ENCODE measurements at regions not wholly inside any gene's neighbourhood (a gene's known extent, or its start where the extent isn't known, plus 50 kb on each side); places are given as distances from the start of the nearest gene placed in this dataset.
A peak's percentile ranks its signal among the peaks of the same experiment; 100 is the strongest.

DNA sequence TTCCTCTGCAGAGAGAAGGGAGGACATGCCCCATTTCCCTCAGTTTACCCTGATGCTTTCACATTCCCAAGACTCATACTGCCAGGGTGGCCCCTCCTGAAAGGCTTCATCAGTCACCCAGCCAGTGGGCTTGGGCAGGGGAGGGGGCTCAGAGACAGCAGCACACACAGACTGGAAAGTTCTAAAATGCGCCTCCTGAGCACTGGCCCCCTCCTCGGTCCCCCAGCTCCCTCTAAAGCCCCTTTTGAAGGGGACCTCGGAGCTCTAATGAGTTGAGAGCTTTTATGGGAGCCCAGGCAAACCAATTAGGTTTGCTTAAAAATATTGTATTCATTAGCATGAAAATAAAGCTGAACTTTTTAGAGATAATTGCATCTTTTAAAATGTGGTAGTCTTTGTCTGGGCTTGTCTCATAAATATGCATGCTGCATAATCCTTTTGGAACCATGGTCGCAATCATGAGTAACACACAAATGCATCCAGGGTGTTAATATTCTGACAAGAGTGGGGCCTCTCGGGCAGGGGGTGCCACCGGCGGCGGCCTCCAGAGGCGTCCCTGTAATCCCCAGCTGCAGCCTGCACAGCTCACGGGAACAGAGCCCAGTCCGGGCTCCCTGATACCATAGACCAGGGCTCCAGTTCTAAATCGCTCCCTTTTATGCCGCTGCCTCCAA is 78.5 kb downstream of the RPLP1 start:
- no peak for DNase-seq

GRCh38 chr15:69531665-69532027 is 79.0 kb downstream of the RPLP1 start:
- no peak for DNase-seq

GRCh38 chr15:69532066-69532465 is 79.4 kb downstream of the RPLP1 start:
- no peak for DNase-seq

DNA sequence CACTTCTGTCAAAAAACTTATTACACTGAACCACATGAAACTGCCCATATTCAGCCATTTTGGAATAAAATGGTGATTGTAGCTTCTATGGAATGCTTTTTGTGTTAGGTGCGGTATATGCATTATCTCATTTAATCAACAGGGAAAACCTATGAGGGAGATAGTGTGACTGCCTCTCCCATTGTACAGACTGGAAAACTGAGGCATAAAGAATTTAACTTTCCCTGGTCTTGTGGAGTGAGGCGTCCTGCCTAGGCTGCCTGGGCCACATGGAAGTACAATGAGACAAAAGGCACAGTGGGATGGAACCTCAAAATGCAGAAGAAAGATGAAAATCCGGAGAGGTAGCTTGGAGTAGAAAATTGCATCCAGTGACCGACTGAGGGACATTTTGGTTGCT is 80.2 kb downstream of the RPLP1 start:
- DNase-seq, result no peak

GRCh38 chr15:69533522-69533921 is 80.9 kb downstream of the RPLP1 start:
- no peak for DNase-seq

DNA sequence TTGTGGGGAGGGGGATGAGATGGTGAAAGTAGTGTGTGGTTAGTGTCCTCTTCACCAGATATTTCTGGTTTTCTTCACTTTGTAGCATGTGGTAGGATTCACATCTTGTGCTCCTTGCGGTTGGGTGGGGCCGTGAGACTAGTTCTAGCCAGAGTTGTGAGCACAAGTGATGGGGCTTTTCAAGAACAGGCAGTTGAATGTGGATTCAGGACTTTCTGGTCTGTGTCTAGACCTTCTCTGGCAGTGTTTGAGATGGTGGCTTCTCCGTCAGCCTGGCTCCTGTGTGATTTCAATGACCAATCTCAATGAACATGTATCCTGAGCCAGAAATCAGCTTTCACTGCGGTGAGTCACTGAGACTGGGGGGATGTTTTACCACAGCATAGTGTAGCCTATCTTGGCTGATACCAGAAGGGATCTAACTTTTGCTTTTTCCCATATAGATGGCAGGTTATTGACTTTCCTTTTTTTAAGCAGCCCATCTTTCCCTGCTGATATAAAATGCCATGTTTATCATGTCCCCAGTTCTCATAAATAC is 82.6 kb downstream of the RPLP1 start:
- no peak for DNase-seq

DNA sequence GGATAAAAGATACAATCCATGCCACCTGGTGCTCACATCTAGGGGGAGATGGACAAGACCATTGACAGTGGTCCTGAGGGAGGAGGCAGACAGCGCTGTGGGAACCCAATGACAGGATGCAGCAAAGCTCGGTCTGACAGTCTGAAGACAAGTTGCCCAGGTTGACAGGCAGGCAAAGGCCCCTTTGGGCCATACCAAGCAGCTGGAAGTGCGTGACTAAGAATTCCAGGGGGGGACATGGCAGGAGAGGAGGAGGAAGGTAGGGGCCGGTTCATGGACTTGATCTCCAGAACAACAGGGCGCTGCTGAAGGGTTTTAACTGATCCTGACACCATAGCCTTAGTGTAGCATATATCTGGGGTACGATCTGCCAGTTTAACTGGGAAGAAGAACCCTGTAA is 83.4 kb downstream of the RPLP1 start:
- DNase-seq, result no peak

GRCh38 chr15:69536726-69537512 is 84.3 kb downstream of the RPLP1 start:
- peak; percentile 63 for DNase-seq

DNA sequence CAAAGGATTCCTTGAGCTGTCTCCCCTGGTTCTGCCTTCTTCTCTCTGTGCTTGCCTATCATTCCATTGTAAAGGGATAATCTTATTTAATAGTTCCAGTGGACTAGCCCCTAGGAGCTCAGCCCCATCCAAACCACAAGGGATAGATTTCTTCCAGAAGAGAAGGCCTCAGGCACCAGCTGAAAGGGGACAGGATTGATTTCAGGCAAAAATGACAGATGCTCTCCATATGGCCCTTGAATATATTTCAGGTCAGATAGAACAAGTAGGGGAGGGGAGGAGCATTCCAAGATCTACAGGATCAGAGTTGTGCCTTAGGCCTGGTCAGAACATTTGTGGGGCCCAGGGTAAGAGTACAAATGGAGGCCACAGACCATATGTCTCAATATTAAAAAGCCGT is 85.3 kb downstream of the RPLP1 start:
- DNase-seq, result no peak

GRCh38 chr15:69538379-69538778 is 85.8 kb downstream of the RPLP1 start:
- DNase-seq, result no peak

- DNase-seq, result no peak
Observed at GRCh38 chr15:69539345-69539744, 86.7 kb downstream of the RPLP1 start.

DNA sequence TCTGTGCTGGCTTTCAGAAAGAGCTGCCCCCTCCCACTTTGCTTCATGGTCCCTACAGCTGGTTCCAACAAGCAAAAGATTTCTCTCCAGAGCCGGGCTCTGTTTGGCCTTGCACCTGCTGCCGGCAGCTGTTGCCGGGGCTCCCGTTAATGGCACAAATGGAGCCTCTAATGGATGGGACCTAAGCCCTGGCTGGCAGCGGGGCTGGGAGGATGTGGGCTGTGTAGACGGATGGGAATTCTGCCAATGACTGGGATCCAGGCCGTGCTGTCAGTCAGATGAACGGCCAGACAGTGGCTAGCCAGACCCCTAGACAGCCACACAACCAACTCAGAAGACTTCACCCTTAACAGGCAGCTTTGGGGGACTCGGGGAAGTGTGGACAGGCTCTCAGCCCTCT is 88.0 kb downstream of the RPLP1 start:
- DNase-seq, result no peak

- DNase-seq, result no peak
Observed at GRCh38 chr15:69542028-69542427, 89.4 kb downstream of the RPLP1 start.

- DNase-seq, result no peak
Observed at GRCh38 chr15:69543681-69544364, 91.2 kb downstream of the RPLP1 start.

DNA sequence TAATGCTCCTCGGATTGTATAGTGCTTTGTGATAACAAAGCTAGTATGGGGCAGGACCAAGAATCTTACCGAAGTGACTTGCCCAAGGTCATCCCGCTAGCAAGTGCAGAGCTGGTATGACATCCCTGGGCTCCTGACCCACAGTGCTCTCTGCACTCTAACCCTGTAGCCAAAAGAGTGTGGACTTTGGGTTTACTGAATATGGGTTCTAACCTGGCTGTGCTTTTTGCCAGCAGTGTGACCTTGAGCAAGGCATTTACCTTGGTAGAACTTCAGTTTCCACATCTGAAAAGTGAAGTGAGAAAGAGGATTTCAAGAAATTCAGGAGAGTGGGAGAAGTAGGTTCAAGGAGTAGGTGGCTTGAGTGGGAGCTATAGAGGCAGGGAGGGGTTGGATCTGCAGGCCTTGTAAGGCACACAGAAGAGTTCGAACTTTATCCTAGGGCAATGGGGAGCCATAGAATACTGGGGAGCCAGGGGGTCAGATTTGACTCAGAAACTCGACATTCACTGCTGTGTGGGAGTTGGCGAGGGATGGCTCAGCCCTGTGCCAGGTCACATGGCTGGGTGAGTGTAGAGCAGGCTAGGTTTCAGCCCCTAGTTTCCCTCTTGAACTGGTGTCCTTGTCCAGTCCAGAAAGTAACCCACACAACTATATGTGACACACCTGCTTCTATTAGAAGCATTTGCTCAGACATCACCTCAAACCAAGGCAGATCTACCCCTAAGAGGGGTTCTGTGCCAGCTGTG is 91.9 kb downstream of the RPLP1 start:
- no peak for DNase-seq

DNA sequence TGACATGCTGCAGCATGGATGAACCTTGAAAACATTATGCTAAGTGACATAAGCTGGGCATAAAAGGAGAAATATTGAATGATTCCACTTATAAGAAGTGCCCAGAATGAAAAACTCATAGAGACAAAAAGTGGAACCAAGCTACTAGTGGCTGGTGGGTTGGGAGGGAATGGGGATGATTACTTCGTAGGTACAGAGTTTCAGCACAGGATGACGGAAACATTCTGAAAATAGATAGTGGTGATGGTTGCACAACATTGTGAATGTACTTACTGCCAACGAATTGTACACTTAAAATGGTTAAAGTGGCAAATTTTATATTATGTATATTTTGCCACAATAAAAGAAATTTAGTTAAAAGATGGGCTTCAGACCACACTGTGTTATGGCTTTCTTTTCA is 93.6 kb downstream of the RPLP1 start:
- DNase-seq, result no peak

- no peak for DNase-seq
Observed at GRCh38 chr15:69548395-69549180, 96.0 kb downstream of the RPLP1 start.

GRCh38 chr15:69551391-69552056 is 98.9 kb downstream of the RPLP1 start:
- DNase-seq, result no peak

DNA sequence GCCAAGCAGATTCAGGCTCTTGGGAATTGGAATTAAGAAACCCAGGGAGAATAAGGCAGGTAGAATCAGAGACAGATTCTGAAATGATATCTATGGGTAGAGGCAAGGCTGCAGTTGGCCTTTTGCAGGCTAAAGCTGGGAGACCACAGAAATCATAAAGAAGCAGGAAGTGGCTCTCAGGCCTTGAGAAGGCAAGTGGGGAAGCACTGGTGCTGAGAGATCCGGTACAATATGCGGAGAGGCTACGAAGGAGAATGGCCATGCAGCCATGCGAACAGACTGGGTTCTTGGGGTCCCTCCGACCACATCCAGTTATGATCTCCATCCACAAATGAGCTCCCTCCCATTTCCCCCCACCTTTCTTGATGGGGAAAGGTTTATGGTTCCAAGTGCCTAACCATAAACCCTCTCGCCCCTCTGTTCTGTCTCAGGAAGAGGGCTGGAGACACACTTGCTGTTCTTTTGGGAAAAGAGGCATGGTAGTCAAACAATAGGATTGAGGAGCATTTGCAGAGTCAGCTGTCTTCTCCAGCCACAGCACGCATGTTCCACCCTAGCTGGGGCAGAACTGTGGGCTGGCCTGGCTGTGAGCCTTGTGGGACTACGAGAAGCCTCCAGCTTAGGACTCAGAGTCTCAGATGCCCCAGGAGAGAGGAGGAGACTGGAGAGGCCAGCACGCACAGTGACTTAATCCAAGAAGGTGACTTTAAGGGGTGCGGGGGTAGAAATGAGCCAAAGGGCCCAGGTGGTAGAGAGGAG is 99.6 kb downstream of the RPLP1 start:
- DNase-seq, result no peak

- DNase-seq, result no peak
Observed at GRCh38 chr15:69553686-69554085, 101.1 kb downstream of the RPLP1 start.
